ES-I3 (cell line): ENCODE measurements at regions not wholly inside any gene's neighbourhood (a gene's known extent, or its start where the extent isn't known, plus 50 kb on each side); places are given as distances from the start of the nearest gene placed in this dataset.
"Not testable (repeated sequence)": the region's sequence is repeated elsewhere in the genome, so short reads cannot be mapped to it uniquely, and the experiment has no call there.

Experiments
- H3K36me3 ChIP-seq: 2 replicates; pipeline ENCODE4 v1.6.1; 2013; ENCODE audit warnings: mild to moderate bottlenecking, low read length, control low read depth, moderate library complexity; ENCODE audit not compliant: insufficient read depth
- H3K4me1 ChIP-seq: 2 replicates; pipeline ENCODE4 v1.6.1; 2013; ENCODE audit warnings: mild to moderate bottlenecking, control low read depth, low read length; ENCODE audit not compliant: insufficient read depth
- H3K9ac ChIP-seq: 2 replicates; pipeline ENCODE4 v1.6.1; 2013; ENCODE audit warnings: low read depth, mild to moderate bottlenecking, low read length, moderate library complexity
- H3K9me3 ChIP-seq: 2 replicates; pipeline ENCODE4 v1.6.1; 2013; ENCODE audit warnings: mild to moderate bottlenecking, low read length, moderate library complexity; ENCODE audit not compliant: control insufficient read depth, insufficient read depth

- no peaks in the 10 kb centered on the region for H3K36me3 ChIP-seq
- H3K9ac ChIP-seq = no peak overlapping the region
- H3K9me3 ChIP-seq = no peaks in the 10 kb centered on the region
- no peaks in the 10 kb centered on the region for H3K4me1 ChIP-seq
These were observed 712.9 kb downstream of the NSUN3 start for GRCh38 chr3:94775746-94776145.

DNA sequence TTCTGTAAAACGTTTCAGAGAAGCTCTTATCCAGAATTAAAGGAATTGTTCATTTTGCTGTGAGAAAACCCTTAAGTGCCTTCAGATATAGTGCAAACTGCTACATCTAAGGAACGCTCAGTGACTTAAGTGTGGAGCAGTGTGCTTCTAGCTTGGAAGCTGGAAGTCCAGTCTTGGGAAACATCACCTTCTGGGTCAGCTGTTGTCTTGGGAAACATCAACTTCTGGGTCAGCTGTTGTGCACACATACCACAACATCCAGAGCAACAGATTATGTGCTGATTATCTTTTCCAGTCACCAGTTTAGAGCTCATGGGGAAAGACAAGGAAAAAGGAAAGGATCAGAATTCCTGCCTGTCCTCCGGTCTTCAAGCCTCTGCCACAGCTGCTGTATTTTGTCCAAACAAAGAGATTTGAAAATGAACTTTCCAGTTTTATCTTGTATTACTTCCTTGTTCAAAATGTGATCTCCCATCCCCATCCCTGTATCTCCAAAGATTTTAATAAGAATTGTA lies 713.6 kb downstream of the NSUN3 start:
- Histone ChIP-seq H3K9ac (no peak overlapping the region), H3K36me3 (no peaks in the 10 kb centered on the region), H3K9me3 (no peaks in the 10 kb centered on the region), H3K4me1 (no peaks in the 10 kb centered on the region)

GRCh38 chr3:94778289-94778688 lies 715.4 kb downstream of the NSUN3 start:
- no peaks in the 10 kb centered on the region for H3K4me1 ChIP-seq
- H3K9ac ChIP-seq = no peak overlapping the region
- no peaks in the 10 kb centered on the region for H3K36me3 ChIP-seq
- H3K9me3 ChIP-seq = no peaks in the 10 kb centered on the region

DNA sequence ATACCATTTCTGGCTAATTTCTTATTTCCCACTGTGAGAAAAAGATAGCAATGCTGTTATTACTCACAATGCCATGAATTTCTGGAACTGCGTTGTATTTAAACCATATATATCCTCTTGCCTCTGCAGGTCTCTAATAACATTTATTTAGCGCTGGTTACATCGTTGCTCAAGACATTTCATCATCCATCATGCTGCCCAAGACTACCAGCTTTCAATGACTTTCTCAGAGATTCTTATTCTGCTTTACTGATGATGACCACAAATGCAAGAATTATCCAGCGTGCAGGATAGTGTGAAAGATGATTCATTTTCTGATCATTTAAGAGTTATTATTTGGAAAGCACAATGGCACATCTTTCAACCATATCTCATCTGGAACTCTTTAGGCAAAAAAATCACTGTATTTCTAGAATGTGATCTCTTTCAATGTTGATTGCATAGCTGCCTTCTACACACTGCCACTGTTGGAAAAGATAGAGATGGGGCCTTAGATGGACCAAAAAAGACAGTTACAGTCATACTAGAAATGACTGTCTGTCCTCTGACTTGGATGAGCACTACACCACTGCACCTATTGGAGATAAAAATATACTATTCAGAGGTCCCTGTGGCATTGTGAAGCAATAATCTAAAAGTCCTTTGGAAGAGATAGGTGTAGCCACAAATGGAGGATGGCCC lies 716.1 kb downstream of the NSUN3 start:
- H3K36me3 ChIP-seq = no peaks in the 10 kb centered on the region
- H3K9me3 ChIP-seq = no peaks in the 10 kb centered on the region
- no peaks in the 10 kb centered on the region for H3K4me1 ChIP-seq
- no peak overlapping the region for H3K9ac ChIP-seq

- Histone ChIP-seq H3K9me3 (no peaks in the 10 kb centered on the region), H3K4me1 (no peaks in the 10 kb centered on the region), H3K36me3 (no peaks in the 10 kb centered on the region), H3K9ac (no peak overlapping the region)
These were observed 716.8 kb downstream of the NSUN3 start for GRCh38 chr3:94779699-94780098.

- Histone ChIP-seq H3K4me1 (no peaks in the 10 kb centered on the region), H3K9ac (no peak overlapping the region), H3K9me3 (no peaks in the 10 kb centered on the region), H3K36me3 (no peaks in the 10 kb centered on the region)
These were observed 721.4 kb downstream of the NSUN3 start for GRCh38 chr3:94784274-94784673.

DNA sequence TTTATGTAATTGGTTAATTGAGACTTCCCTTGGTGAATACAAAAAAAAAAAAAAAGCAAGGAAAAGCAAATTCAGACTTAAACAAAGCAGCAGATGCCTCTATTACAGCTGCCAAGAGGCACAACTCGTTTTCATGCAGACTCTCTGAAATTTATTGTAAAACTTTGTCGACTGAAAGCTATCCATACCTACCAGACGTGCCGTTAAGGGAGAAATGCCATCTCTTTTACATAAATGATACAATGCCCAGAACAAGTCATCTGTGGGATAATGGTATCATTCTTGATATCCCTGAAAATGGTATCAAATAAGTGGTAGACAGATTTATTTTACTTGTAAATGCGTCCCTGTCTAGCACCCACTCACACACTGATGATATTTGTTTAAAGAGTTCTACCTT lies 724.2 kb downstream of the NSUN3 start:
- no peaks in the 10 kb centered on the region for H3K9me3 ChIP-seq
- no peak overlapping the region for H3K9ac ChIP-seq
- no peaks in the 10 kb centered on the region for H3K36me3 ChIP-seq
- no peaks in the 10 kb centered on the region for H3K4me1 ChIP-seq

- Histone ChIP-seq H3K9ac (no peak overlapping the region), H3K4me1 (no peaks in the 10 kb centered on the region), H3K9me3 (no peaks in the 10 kb centered on the region), H3K36me3 (no peaks in the 10 kb centered on the region)
These were observed 724.9 kb downstream of the NSUN3 start for GRCh38 chr3:94787734-94788270.

DNA sequence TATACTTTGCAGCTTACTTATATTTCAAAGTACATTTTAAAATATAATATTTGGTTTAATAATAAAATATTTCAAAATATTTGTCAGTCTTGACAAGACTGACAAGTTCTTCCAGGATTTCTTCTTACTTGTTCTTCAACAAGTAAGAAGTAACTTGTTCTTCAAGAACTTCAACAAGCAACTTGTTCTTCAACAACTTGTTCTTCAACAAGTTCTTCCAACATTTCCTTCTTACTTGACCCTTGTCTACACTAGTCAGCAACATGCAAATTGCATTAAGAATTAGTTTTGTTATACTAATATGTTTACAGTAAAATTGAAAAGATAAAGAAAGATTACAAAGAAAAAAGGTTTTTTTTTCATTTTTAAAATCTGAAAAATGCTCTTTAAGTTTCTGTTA lies 731.7 kb downstream of the NSUN3 start:
- Histone ChIP-seq H3K9ac (no peak overlapping the region), H3K9me3 (no peaks in the 10 kb centered on the region), H3K36me3 (no peaks in the 10 kb centered on the region), H3K4me1 (no peaks in the 10 kb centered on the region)

- Histone ChIP-seq H3K9ac (no peak overlapping the region), H3K4me1 (no peaks in the 10 kb centered on the region), H3K36me3 (no peaks in the 10 kb centered on the region), H3K9me3 (no peaks in the 10 kb centered on the region)
These were observed 736.7 kb downstream of the NSUN3 start for GRCh38 chr3:94799420-94800060.

GRCh38 chr3:94811836-94812235 lies 749.0 kb downstream of the NSUN3 start:
- H3K9me3 ChIP-seq = no peaks in the 10 kb centered on the region
- H3K4me1 ChIP-seq = no peaks in the 10 kb centered on the region
- H3K9ac ChIP-seq = no peak overlapping the region
- no peaks in the 10 kb centered on the region for H3K36me3 ChIP-seq

- Histone ChIP-seq H3K36me3 (no peaks in the 10 kb centered on the region), H3K9me3 (no peaks in the 10 kb centered on the region), H3K4me1 (no peaks in the 10 kb centered on the region), H3K9ac (no peak overlapping the region)
These were observed 758.4 kb downstream of the NSUN3 start for GRCh38 chr3:94821241-94821640.

DNA sequence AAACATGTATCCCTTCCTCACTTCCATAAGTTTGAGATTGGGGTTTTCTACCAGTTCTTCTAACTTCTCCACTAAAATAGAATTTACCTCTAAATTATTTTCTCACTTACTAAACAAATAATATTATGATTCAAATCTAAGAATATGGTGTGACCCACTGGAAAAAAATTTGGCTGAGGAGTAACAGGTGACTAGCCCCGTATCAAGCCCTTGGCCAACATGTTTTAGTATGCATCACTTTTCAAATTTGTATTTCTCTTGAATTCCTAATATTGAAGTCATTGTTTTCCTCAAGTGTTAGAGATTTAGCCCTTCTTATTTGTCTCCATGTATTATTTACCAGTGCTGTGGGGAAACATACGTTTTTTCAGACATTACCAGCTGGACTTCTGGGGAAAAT lies 759.4 kb downstream of the NSUN3 start:
- Histone ChIP-seq H3K9ac (no peak overlapping the region), H3K36me3 (no peaks in the 10 kb centered on the region), H3K9me3 (no peaks in the 10 kb centered on the region; the same call in 1 of the 2 replicates), H3K4me1 (no peaks in the 10 kb centered on the region)

DNA sequence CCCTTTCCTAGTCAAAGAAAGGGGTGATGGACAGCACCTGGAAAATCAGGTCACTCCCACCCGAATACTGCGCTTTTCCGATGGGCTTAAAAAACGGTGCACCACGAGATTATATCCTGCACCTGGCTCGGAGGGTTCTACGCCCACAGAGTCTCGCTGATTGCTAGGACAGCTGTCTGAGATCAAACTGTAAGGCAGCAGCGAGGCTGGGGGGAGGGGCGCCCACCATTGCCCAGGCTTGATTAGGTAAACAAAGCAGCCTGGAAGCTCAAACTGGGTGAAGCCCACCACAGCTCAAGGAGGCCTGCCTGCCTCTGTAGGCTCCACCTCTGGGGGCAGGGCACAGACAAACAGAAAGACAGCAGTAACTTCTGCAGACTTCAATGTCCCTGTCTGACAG lies 783.4 kb downstream of the NSUN3 start:
- H3K4me1 ChIP-seq, H3K9ac ChIP-seq, H3K9me3 ChIP-seq, H3K36me3 ChIP-seq: not testable (repeated sequence)

DNA sequence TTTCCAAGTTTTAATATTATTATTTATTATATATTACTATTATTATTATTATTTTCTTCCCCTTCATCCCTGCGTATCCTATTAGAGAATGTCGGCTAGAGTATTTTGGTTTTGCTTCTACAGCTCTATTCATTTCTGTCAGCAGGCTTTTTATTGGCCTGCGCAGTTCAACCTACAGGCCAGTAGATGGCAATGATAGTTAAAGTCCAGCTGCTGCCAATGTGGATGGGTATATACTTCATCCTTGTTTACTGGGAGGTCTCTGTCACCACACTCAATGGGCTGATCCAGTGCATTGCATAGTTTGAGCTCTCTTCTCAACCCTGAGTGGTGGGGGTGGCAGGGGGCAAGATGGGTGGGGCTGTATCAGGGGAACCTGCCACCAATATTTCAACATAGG lies 799.8 kb downstream of the NSUN3 start:
- H3K9me3 ChIP-seq = peaks cover 5% of the 10 kb centered on the region; the same call in 1 of the 2 replicates
- H3K9ac ChIP-seq = no peak overlapping the region
- H3K36me3 ChIP-seq = no peaks in the 10 kb centered on the region
- H3K4me1 ChIP-seq = no peaks in the 10 kb centered on the region
